ENCODE measurements at regions not wholly inside any gene's neighbourhood (a gene's known extent, or its start where the extent isn't known, plus 50 kb on each side); places are given as distances from the start of the nearest gene placed in this dataset.

- DNase-seq (no peak), ATAC-seq (ENCODE audit: low FRiP score in 2 of 2) (no peak)
- peaks cover 15 to 41% (median 19%) of the 10 kb centered on the region in 4 donors for H3K4me1 ChIP-seq
- H3K36me3 ChIP-seq, result no peaks in the 10 kb centered on the region
- H3K27ac ChIP-seq, result no peak overlapping the region
- no peaks in the 10 kb centered on the region for H3K9me3 ChIP-seq
- H3K27me3 ChIP-seq, result no peaks in the 10 kb centered on the region
- TF ChIP-seq CTCF (IDR thresholded peaks at IDR 0.05), result no peak
- no peak for TF ChIP-seq POLR2AphosphoS5 (IDR thresholded peaks at IDR 0.05)
- H3K4me3 ChIP-seq, result no peak overlapping the region
These were observed 420.9 kb downstream of the PCNX1 start for GRCh38 chr14:71328183-71328582.

GRCh38 chr14:71328954-71329353, 421.7 kb downstream of the PCNX1 start:
- Histone ChIP-seq H3K27ac (no peak overlapping the region), H3K4me3 (no peak overlapping the region), H3K9me3 (no peaks in the 10 kb centered on the region), H3K27me3 (no peaks in the 10 kb centered on the region), H3K4me1 (peaks cover 14 to 33% (median 18%) of the 10 kb centered on the region in 4 donors), H3K36me3 (no peaks in the 10 kb centered on the region)
- TF ChIP-seq CTCF (IDR thresholded peaks at IDR 0.05) (no peak), POLR2A (IDR thresholded peaks at IDR 0.05) (no peak), EP300 (IDR thresholded peaks at IDR 0.05) (no peak), POLR2AphosphoS5 (IDR thresholded peaks at IDR 0.05) (no peak)
- DNase-seq, result no peak
- ATAC-seq (ENCODE audit: low FRiP score in 2 of 2), result no peak
- WGBS, 2 donors, result 96% methylated on average over 5 of the region's 5 CpGs

- WGBS, 2 donors, result 37 to 44% methylated on average over 3 of the region's 3 CpGs
- H3K4me1 ChIP-seq, result peaks cover 0 to 20% (median 8%) of the 10 kb centered on the region in 4 donors
- H3K27ac ChIP-seq, result no peak overlapping the region
- H3K4me3 ChIP-seq, result no peak overlapping the region
- no peaks in the 10 kb centered on the region for H3K36me3 ChIP-seq
- no peaks in the 10 kb centered on the region for H3K9me3 ChIP-seq
- no peak for ATAC-seq (ENCODE audit: low FRiP score in 2 of 2)
- DNase-seq, result no peak
- H3K27me3 ChIP-seq, result no peaks in the 10 kb centered on the region
- TF ChIP-seq EP300 (IDR thresholded peaks at IDR 0.05) (no peak), POLR2A (IDR thresholded peaks at IDR 0.05) (no peak), POLR2AphosphoS5 (IDR thresholded peaks at IDR 0.05) (no peak), CTCF (IDR thresholded peaks at IDR 0.05) (no peak)
These were observed 424.1 kb downstream of the PCNX1 start for GRCh38 chr14:71331403-71331802.

- Histone ChIP-seq H3K36me3 (no peaks in the 10 kb centered on the region), H3K9me3 (no peaks in the 10 kb centered on the region), H3K4me1 (peaks cover 0 to 23% (median 8%) of the 10 kb centered on the region in 4 donors), H3K4me3 (no peak overlapping the region), H3K27ac (no peak overlapping the region), H3K27me3 (no peaks in the 10 kb centered on the region)
- DNase-seq (no peak), ATAC-seq (ENCODE audit: low FRiP score in 2 of 2) (no peak)
- TF ChIP-seq CTCF (IDR thresholded peaks at IDR 0.05) (no peak), POLR2AphosphoS5 (IDR thresholded peaks at IDR 0.05) (no peak), EP300 (IDR thresholded peaks at IDR 0.05) (no peak), POLR2A (IDR thresholded peaks at IDR 0.05) (no peak)
These were observed 425.2 kb downstream of the PCNX1 start for GRCh38 chr14:71332476-71332875.

GRCh38 chr14:71333705-71334104, 426.4 kb downstream of the PCNX1 start:
- H3K27ac ChIP-seq, result no peak overlapping the region
- no peak for TF ChIP-seq POLR2AphosphoS5 (IDR thresholded peaks at IDR 0.05)
- no peak for TF ChIP-seq CTCF (IDR thresholded peaks at IDR 0.05)
- TF ChIP-seq EP300 (IDR thresholded peaks at IDR 0.05), result no peak
- no peak for TF ChIP-seq POLR2A (IDR thresholded peaks at IDR 0.05)
- ATAC-seq (ENCODE audit: low FRiP score in 2 of 2) (no peak), DNase-seq (no peak)
- H3K27me3 ChIP-seq, result no peaks in the 10 kb centered on the region
- peaks cover 0 to 13% (median 7%) of the 10 kb centered on the region in 4 donors for H3K4me1 ChIP-seq
- no peaks in the 10 kb centered on the region for H3K36me3 ChIP-seq
- WGBS, 2 donors, result 91 to 100% methylated on average over 1 of the region's 1 CpG
- no peaks in the 10 kb centered on the region for H3K9me3 ChIP-seq
- H3K4me3 ChIP-seq, result no peak overlapping the region
